ELF-1 (cell line): ENCODE measurements at regions not wholly inside any gene's neighbourhood (a gene's known extent, or its start where the extent isn't known, plus 50 kb on each side); places are given as distances from the start of the nearest gene placed in this dataset.

Experiments
- DNase-seq: peaks from one replicate; pipeline ENCODE4 v3.0.0-alpha.2; 2016; ENCODE audit warnings: low read depth, low spot score

DNA sequence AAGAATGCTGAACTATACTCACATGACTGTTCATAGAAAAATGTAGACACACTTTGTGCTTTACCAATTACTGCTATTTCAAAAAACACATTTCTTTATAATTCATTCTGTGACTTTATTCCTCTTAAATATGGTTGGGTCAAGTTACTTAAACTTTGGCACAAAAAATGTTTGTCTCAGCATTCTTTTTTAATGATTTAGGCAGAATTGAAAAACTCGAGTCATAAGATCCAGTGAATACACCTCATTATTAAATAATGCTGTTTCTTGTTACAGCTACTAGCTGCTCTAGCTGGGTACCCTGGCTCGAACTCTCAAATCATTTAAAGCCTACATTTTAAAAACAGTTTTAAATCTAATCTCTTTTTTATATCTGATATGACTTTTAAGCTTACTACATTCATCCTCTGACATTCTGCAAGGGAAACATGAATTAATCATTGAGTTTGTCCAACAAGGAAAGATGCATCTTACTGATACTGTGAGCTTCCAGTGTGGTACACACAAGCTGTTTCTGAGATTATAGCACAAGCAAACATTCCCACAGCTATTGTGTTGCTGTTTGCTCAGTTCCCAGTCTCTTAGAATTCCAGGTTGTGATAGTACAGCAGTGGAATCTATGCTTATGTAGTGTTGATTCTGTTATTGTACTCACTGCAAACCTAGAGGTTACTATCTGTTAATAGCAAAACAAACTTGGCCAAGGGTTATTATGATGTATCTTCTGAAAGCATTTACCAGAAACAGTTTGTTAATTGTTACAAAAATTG lies 746.5 kb downstream of the USP25 start:
- no peak for DNase-seq

DNA sequence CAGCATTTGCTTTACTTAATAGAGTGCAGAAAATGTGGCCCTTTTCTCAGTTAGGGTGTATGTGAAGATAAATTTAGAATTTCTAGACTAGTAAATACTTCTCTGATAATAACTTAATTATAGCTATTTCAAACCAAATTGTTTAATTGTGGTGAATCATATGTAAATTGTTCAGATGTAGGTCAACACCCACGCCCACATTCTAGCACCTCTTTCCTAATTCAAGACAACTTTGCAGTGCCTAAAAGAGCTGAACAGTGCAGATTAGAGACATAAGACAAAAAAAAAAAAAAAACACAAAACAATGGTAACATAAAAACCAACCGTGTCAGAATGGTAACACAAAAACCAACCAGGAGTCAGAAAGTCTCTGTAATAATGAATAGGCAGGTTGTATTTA lies 758.3 kb downstream of the USP25 start:
- no peak for DNase-seq

DNA sequence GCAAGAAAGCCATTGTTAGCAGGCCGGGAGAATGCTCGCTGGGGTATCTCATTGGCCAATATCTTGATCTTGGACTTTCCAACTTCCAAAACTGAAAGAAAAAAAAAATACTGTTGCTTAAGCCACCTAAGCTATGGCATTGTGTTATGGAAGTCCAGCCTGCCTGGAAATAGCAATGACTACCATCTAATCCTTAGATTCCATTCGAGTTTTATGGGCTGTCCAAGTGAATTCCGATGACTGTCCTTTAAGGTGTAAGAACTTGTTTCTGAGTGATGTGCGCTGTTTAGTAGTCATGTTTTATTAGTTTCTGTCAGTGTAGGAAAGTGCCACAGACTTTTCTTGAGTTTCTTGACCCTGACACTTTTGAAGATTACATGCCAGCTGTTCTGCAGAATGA lies 762.6 kb downstream of the USP25 start:
- DNase-seq = no peak

DNA sequence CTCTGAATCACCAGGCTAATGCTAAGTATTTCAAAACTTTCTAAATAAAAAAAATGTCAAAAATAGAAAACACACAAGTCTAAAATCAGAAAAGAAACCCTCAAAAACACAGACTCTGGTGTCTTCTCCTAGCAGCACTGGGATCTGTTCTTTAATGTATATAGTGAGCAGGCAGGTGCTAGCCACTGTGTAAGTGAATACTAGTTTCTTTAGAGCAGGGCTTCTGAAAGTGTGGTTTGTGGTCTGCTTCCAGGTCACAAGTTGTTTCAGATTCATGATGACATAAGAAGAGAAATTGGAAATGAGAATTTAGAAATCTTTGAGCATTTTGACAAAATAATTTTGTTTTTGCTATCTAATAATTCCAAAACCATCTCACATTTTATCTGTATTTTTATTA lies 763.1 kb downstream of the USP25 start:
- DNase-seq = no peak

DNA sequence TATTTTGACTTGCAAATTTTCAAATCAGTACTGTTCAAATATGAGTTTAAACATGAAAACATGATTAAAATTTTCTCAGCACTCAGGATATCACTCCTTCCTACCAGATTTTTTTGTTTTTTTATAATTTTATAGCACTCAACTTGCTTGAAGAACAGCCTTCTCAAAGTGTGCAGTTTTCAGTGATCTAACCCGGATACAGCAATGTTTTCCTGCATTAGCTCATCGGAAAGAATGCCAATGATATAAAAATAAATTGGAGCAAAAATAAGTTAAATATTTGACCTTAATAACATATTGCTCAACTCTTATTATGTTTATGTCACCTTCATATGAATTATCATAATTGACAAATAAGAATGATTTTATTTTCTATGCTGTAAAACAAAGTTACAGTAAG lies 766.8 kb downstream of the USP25 start:
- no peak for DNase-seq

DNA sequence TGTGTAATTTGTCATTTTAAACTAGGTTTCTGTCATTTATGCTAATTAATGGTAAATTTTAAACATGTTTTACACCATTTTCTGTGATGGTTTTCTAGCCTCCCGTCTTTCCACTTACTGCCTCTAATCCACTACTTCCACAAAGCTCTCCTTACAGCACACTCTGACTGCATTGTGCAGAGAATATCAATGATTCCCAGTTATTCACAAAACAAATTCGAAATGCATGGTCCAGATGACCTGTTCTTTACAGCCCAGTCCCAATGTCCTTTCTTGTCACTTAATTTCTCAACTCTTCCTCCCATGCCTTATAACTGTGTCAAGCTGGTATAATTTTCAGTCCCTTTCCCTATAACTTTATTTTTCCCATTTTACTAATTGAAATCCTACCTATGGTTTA lies 770.5 kb downstream of the USP25 start:
- no peak for DNase-seq

DNA sequence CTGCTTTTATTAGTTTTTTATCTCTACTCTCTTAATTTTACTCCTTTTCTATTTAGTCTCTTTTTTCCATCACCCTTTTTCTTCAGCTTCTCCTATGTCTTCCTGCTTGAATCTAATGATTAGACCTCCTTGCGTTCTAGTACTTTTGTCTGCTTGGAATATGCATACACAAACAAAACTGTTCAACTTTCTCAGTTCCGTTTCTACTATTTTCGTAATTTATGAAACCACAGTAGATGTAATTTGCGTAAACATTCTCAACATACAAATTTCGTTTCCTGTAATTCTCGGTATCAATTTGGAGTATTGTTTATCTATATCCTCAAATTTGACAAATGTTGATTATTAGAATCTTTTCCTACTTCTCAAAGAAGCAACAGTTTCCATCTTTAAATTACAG lies 772.5 kb downstream of the USP25 start:
- DNase-seq = no peak

DNA sequence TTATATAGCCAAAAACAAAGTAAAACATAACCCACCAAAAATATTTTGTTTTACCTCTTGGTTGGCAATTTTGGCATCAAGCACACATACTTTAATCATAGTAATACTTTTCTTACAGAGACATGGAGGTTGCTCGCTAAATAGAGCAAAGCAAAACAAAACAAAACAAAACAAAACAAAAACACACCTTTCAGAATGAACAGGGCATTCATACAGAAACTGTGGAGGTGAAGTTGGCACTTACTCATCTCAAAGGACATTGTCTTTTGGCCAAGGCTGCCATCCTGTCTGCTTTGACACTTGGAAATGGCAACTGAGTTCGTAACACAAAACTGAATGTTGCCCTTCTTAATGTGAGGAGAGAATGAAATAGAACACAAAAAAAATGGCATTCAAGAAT lies 773.1 kb downstream of the USP25 start:
- no peak for DNase-seq

DNA sequence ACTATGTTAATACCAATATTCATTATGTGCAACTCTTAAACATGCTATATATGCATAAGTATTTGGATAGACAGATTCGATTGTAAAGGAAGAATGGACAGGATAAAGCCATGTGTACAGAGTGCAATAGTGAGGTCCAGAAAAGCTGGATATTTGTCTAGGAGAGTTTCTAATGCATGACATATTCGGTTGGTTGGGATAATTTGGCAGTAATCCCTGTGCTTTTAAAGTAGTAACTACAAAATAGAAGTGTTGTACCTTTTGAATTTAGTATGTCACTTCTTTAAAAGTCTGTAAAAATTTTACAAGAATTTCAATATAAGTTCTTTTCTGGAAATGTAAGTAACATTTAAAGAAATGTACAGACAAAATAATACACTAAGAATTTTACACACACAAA lies 774.5 kb downstream of the USP25 start:
- no peak for DNase-seq

DNA sequence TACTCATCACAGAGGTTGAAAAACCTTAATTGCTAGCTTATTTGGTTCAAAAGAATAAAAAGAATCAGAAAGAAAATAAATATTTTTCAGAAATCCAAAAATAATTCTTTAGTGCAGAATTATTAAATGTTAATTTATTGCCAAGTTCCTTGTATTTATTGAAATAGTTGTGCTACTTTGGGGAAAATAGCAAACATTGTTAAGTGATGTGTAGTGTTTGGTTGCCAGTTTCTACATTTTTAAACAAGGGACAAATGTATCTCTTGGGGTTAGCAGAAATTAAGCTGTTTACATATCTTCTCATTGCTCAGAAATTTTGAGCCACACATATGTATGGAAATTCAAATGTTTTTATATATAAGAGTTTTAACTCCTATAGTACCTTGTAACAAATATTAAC lies 775.0 kb downstream of the USP25 start:
- no peak for DNase-seq

DNA sequence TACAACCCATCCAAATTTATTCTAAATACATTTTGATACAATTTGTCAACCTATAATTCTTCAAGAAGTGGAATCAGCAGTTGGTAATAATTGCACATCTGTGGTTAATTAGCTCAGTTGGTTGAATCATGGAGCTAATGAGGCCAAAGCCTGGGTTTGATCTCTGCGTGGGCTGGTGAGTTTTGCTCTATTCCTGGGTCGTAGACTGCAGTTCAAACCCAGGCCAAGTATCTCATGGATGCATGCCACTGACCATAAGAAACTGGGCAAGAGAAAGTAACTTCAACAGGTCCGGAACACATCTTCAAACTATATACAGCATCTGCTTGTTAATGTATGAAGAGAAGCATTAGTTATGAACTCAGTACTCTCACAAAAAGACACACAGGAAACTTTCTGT lies 779.7 kb downstream of the USP25 start:
- DNase-seq = no peak

DNA sequence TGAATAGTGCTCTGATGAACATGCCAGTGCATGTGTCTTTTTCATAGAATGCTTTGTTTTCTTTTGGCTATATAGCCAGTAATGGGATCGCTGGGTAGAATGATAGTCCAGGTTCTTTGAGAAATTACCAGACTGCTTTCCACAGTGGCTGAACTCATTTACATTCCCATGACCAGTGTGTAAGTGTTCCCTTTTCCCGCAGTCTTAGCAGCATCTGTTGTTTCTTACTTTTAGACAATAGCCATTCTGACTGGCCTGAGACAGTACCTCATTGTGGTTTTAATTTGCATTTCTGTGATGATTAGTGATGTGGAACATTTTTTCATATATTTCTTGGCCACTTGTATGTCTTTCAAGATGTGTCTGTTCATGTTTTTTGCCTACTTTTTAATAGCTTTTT lies 784.5 kb downstream of the USP25 start:
- DNase-seq = no peak

DNA sequence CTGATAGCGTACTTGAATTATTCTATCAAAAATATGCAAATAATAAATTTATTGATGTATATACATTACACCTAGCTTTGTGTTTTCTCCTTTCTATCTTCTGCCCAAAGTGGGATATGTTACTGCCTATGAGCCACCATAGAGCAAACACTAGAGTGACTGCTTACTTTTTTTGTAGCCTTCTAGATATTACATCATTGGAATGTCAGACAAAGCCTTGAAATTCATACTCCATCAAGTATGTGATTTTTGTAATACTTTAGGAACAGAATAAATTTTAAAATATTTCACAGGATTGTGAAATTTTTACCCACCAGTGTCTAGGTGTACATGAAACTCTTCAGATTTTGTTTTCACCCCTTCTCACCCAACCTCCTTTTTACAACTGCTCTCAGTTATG lies 787.6 kb downstream of the USP25 start:
- DNase-seq = no peak

DNA sequence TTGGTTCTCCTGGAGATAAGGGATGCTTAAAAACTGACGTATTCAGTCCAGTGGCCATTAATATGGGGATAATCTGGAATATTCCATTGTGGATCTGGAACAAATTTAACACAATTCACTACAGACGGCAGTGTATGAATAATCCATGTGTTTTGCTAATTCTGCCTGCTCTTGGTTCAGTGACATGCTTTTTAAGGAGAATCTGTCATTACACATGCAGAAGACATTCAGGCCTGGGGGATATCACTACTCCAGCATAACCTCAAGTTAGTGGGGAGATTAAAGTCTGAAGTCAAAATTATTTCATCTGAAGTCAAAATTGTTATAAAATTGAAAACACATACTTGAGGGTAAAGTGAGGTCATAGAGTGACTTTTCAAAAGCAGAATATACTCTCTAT lies 789.3 kb downstream of the USP25 start:
- no peak for DNase-seq

DNA sequence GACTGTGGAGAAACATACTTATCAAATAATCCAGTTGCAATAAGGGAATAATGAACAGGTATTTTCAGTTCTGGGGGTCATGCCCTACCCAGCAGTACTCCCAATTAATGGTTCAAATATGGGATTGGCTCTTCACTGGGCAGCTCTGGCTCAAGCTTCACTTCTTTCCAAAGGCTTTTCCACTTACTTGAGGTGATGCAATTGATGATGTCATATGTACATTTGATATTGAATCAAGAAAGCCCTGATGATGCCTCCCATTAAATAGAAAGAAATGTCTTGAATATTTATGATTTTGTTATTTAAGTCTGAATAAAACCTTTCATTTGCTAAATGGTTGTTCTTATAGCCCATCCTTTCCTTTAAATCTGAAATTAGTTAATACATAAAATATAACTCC lies 789.9 kb downstream of the USP25 start:
- DNase-seq = no peak

DNA sequence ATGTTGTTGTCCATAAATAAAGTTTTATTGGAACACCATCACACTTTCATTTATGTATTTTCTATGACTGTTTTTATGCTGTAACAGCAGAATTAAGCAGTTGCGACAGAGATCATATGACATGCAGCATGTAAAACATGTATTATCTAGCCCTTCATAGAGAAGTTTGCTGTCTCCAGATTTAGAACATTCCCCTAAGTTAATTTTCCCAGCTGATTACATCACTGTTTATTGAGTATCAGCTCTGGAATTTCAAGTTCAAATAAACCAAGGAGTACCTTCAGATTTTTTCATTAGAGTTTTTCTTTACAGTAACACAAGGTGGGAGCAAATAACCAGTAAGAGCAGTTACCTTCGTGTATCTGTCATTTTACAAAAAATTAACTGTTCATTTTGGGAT lies 792.8 kb downstream of the USP25 start:
- DNase-seq = no peak

DNA sequence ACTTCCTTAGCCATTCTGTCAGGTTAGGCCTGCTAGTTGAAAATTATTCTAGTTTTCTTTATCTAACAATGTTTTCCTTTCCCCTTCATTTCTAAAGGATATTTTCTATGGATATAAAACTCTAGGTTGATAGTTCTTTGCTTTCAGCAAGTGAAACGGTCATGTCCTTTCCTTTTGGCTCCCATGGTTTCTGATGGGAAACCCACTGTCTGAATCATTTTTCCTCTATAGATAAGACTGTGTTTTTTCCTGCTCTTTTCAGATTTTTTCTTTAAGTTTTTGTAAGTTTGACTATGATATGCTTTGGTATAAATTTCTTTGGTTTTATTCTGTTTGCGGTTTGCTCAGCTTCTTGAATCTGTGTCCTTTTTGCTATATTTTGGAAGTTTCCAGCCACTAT lies 800.9 kb downstream of the USP25 start:
- DNase-seq = no peak

DNA sequence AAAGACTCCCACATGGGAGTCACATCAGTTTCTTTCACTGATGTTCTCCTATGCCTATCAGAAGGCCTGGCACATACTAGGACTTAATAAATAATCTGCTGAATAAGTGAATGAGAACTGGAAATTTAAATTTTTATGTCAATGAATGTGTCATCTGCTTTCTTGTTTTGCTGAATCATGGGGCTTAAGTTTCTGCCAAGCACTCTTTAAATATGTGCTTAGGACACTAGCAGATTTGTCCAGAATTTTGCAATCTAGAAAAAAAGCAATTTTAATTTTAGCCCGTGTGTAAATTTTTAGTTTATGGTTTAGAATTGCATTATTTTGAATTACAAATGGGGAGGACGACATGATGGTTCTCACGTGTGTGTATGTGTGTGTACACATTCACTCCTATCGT lies 803.1 kb downstream of the USP25 start:
- DNase-seq = no peak

DNA sequence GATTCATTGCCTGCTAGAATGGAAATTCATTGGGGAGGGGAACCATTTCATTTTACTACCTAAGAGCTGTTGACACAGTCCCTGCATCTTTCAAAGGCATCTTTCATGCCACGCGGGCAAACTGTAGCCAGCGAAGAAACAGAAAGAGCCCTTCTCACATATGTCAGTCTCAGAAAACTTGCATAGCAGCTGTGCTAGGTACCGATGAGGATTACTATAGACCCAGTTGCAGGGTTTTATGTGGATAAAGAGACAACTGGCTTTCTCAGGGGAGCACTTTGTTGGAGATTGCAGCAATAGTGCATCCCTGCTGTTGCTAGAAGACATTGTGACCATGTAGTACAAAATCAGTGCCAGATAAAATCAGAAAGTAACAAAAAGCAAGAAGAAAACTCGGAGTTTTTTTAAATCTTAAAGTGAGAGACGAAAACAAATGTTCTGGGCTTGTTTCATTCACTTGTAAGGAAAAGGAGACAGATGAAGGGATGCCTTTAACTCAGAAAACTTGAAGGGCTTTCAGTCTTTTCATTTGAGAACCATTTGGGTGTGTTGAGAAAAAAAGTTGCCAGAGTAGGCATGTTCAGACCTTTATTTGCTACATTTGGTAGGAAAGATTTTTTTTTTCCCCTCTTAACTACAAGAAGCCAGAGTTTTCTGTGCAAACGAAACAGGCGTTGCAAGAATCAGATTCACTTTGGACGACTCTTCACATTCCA lies 804.1 kb downstream of the USP25 start:
- no peak for DNase-seq

DNA sequence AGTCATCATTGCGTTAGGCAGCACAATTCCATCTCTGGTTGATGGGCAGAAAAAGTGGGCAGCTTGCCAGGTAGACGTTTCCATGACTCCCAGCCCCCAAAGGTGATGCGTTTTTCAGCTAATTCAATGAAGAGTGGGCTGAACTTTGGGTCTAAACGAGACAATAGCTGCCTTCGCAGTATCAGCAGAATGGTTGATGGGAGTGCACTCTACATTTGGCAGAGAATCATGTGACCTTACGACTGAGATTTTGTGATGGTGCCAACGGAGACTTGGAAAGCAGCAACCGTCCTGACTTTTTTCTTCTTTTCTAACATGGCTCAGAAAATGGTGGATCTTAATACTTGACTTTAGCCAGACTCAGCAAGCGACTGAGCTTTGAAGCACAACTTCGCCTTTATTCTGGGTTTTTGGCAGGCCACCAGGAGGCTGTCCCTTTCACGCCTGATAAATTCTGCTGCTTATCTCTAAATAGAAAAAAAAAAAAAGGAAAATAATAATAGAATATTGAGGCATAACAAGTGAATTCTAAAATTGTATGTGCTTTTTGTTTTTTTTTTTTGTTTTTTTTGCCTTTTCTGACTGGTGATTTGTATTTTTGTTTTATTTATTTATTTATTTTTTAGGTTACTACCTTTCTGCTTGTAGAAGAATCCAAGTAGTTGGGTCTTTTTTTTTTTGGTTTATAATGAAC lies 804.8 kb downstream of the USP25 start:
- DNase-seq = no peak

DNA sequence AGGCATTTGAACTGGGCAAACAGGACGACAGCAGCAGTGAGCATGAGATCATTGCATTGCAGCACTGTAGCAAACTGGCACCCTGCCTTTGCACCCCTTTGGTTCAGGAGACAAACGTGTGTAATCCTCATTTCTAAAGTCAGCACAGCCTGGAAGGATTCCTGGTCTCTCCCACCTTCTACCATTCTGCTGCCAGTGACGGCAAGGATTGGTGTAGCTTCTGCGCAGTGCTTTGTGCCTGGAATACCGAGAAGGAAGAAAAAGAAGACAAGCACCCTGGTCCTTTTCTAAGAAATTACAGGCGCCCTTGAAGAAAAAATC lies 805.3 kb downstream of the USP25 start:
- DNase-seq = no peak

DNA sequence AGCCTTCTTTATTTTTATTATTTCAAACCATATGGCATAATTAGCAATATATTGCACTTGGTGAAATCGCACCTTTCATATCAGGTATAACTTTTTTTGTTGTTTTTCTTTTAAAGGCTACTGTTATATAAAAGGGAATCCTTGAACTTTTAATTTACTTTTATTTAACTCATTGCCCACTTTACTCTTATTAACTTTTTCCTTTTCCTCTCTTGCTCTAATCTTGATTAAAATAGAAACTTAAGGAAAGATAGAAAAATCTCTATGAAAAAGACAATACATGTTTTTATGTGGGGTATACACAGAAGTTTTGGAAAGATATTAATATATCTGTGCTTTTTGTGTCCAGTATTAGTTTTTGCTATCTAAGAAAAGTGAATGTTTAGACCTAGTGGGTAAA lies 805.8 kb downstream of the USP25 start:
- no peak for DNase-seq

DNA sequence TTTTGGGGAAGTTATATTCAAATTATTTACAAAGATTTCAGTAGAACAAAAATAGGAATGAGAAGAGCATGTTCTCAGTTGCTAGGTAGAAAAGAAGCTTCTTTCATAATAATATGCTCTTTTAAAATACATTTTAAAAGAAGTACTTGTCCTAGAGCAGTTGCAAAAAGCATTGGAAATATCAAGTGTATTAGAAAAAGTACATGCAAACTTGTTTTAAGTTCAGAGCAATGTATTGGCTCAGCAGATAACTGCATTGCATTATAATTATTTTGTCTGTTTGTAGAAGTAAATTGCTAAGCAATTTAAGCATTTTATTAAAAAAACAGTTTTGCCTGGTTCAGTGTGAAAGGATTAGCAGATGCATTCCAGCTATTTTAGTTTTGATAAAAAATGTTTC lies 806.4 kb downstream of the USP25 start:
- DNase-seq = no peak
